DOHH2 (cell line): ENCODE measurements at regions not wholly inside any gene's neighbourhood (a gene's known extent, or its start where the extent isn't known, plus 50 kb on each side); places are given as distances from the start of the nearest gene placed in this dataset.

Experiments used
- H3F3A ChIP-seq: fragments of 200-600 bp; sonication (generic), shearing (Covaris generic); 2 replicates; pipeline ENCODE4 v1.6.0; 2016; ENCODE audit warnings: antibody characterized with exemption, mild to moderate bottlenecking; ENCODE audit not compliant: control insufficient read depth, insufficient read depth
- H3K27ac ChIP-seq: fragments of 200-600 bp; sonication (generic); 2 replicates; pipeline ENCODE4 v1.5.1; 2014; ENCODE audit warnings: low read depth, mild to moderate bottlenecking, low read length, moderate library complexity
- H3K27me3 ChIP-seq: fragments of 200-600 bp; sonication (generic); 2 replicates; pipeline ENCODE4 v1.6.1; 2014; ENCODE audit warnings: mild to moderate bottlenecking, low read length, mixed read lengths; ENCODE audit not compliant: control insufficient read depth
- H3K36me3 ChIP-seq: fragments of 200-600 bp; sonication (generic); 2 replicates; pipeline ENCODE4 v1.6.1; 2014; ENCODE audit warnings: mild to moderate bottlenecking, low read length, moderate library complexity, mixed read lengths; ENCODE audit not compliant: control insufficient read depth
- H3K4me1 ChIP-seq: fragments of 200-600 bp; sonication (generic); 2 replicates; pipeline ENCODE4 v1.6.1; 2014; ENCODE audit warnings: mild to moderate bottlenecking, low read length, mixed read lengths; ENCODE audit not compliant: control insufficient read depth
- H3K4me2 ChIP-seq: fragments of 200-600 bp; sonication (generic); 2 replicates; pipeline ENCODE4 v1.6.0; 2014; ENCODE audit warnings: mild to moderate bottlenecking, low read length, moderate library complexity
- H3K4me3 ChIP-seq: fragments of 200-600 bp; sonication (generic); 2 replicates; pipeline ENCODE4 v1.5.1; 2014; ENCODE audit warnings: mild to moderate bottlenecking, low read length, mixed read lengths
- H3K79me2 ChIP-seq: fragments of 200-600 bp; sonication (generic); 2 replicates; pipeline ENCODE4 v1.6.1; 2014; ENCODE audit warnings: mild to moderate bottlenecking, low read length, mixed read lengths; ENCODE audit not compliant: control insufficient read depth
- H3K9me2 ChIP-seq: fragments of 200-600 bp; sonication (generic); replicated peaks from 2 replicates; pipeline ENCODE4 v1.6.1; 2014; ENCODE audit warnings: mild to moderate bottlenecking, low read length, mixed read lengths; ENCODE audit not compliant: control insufficient read depth
- H3K9me3 ChIP-seq: fragments of 200-600 bp; sonication (generic); 2 replicates; pipeline ENCODE4 v1.6.1; 2014; ENCODE audit warnings: antibody characterized with exemption, low read length, mixed read lengths; ENCODE audit not compliant: control insufficient read depth, insufficient read depth
- H4K20me1 ChIP-seq: fragments of 200-600 bp; sonication (generic); 2 replicates; pipeline ENCODE4 v1.6.0; 2014; ENCODE audit warnings: low read depth, mild to moderate bottlenecking, antibody characterized with exemption, low read length, moderate library complexity; ENCODE audit not compliant: control insufficient read depth, insufficient read depth
- EZH2phosphoT487 ChIP-seq: fragments of 200-600 bp; sonication (generic); IDR thresholded peaks from 2 replicates; pipeline ENCODE4 v1.6.1; 2017; ENCODE audit warnings: borderline replicate concordance, mild to moderate bottlenecking, antibody characterized with exemption, low read length, moderate library complexity, mixed read lengths
- TF ChIP-seq, protein P1 (sequence below): fragments of 200-600 bp; sonication (generic); IDR thresholded peaks from one replicate; pipeline ENCODE4 v1.5.1; 2014; ENCODE audit warnings: antibody characterized with exemption, mild to moderate bottlenecking, low read depth, low read length; ENCODE audit not compliant: poor library complexity, severe bottlenecking

DNA sequence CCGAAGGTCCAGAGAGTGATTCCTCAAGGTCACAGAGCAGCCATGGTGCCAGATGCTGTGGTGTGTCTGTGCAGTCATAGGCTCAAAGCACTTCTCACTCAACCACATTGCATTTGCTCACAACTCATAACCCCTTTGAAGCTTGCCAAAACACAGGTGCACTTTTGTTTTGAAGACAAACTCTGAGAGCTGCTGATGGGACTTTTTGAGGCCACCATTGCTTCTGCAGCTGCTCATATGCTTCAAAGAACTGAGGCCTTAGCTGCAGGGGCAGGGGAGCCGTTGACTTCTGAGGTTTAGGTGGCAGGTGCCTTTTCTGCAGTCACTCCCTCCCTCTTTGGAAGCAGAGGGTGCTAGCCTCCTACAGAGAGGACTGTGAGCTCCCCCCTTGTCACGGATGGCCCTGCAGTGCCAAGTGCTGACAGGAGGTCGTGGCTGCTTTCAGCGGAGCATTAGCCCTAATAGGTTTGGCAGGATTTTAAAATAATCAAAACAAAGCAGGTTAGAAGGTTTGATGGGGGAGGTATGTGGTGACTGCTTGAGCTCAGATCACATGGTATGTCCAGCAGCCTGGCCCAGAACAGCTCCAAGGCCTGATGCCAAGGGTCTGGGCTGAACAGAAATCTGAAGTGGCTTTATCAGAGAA lies 232.1 kb downstream of the MAN2A1 start:
- TF ChIP-seq, protein P1, sequence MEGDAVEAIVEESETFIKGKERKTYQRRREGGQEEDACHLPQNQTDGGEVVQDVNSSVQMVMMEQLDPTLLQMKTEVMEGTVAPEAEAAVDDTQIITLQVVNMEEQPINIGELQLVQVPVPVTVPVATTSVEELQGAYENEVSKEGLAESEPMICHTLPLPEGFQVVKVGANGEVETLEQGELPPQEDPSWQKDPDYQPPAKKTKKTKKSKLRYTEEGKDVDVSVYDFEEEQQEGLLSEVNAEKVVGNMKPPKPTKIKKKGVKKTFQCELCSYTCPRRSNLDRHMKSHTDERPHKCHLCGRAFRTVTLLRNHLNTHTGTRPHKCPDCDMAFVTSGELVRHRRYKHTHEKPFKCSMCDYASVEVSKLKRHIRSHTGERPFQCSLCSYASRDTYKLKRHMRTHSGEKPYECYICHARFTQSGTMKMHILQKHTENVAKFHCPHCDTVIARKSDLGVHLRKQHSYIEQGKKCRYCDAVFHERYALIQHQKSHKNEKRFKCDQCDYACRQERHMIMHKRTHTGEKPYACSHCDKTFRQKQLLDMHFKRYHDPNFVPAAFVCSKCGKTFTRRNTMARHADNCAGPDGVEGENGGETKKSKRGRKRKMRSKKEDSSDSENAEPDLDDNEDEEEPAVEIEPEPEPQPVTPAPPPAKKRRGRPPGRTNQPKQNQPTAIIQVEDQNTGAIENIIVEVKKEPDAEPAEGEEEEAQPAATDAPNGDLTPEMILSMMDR, result no peak
- no peak for TF ChIP-seq EZH2phosphoT487
- H3K36me3 ChIP-seq, result no peaks in the 10 kb centered on the region
- H3K9me2 ChIP-seq, result no peaks in the 10 kb centered on the region
- H3K27ac ChIP-seq, result no peak overlapping the region
- no peak overlapping the region for H3K4me3 ChIP-seq
- H3K27me3 ChIP-seq, result no peaks in the 10 kb centered on the region
- H3F3A ChIP-seq, result no peaks in the 10 kb centered on the region
- H3K79me2 ChIP-seq, result no peaks in the 10 kb centered on the region
- no peaks in the 10 kb centered on the region for H3K9me3 ChIP-seq
- H4K20me1 ChIP-seq, result no peaks in the 10 kb centered on the region
- H3K4me1 ChIP-seq, result no peaks in the 10 kb centered on the region
- H3K4me2 ChIP-seq, result no peak overlapping the region

DNA sequence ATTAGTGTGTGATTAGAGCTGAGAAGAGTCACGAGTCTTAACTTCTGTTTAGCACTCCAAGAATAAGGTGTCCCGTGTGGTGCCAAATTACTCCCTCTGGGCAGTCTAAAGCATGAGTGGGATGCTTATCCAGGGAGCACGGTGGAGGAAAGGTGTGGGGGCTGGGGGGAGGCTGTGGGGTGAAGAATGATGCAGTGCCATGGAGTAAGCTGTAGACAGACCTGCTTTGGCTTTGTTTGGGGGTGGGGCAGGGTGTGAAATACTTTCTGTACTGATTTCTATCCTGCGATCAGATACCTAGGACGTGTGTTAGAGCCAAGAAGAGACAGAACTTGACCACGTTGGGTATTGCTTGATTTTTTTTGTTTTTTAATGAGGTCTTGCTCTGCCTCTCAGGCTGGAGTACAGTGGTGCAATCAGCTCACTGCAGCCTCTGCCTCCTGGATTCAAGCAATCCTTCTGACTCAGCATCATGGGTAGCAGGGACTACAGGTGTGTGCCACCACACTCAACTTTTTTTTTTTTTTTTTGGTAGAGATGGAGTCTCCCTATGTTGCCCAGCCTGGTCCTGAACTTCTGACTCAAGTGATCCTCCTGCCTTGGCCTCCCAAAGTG lies 232.8 kb downstream of the MAN2A1 start:
- TF ChIP-seq, protein P1, result no peak
- TF ChIP-seq EZH2phosphoT487, result no peak
- Histone ChIP-seq H4K20me1 (no peaks in the 10 kb centered on the region), H3K4me1 (no peaks in the 10 kb centered on the region), H3F3A (no peaks in the 10 kb centered on the region), H3K27me3 (no peaks in the 10 kb centered on the region), H3K27ac (no peak overlapping the region), H3K79me2 (no peaks in the 10 kb centered on the region), H3K9me2 (no peaks in the 10 kb centered on the region), H3K4me2 (no peak overlapping the region), H3K36me3 (no peaks in the 10 kb centered on the region), H3K4me3 (no peak overlapping the region), H3K9me3 (no peaks in the 10 kb centered on the region)

DNA sequence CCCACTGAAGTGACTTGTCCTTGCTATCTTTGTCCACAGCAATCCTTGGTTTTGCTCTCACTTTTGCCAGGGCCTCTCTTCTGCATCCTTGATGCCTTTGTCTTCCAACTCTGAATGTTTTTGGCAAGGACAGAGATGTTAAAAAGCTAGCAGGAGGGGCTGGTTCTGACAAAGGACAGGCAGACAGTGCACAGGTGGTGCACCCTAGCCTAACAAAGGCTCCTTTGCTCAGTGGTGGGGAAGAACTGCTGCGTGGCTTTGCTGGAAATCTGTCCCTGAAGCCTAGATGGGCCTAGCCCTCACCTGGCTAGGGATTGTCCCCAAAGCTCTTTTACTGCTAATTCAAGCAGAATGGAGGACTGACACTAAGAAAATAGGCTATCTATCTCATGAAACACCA lies 233.5 kb downstream of the MAN2A1 start:
- Histone ChIP-seq H3K9me3 (no peaks in the 10 kb centered on the region), H3F3A (no peaks in the 10 kb centered on the region), H3K36me3 (no peaks in the 10 kb centered on the region), H3K4me1 (no peaks in the 10 kb centered on the region), H3K27me3 (no peaks in the 10 kb centered on the region), H3K4me2 (no peak overlapping the region), H4K20me1 (no peaks in the 10 kb centered on the region), H3K9me2 (no peaks in the 10 kb centered on the region), H3K4me3 (no peak overlapping the region), H3K79me2 (no peaks in the 10 kb centered on the region), H3K27ac (no peak overlapping the region)
- TF ChIP-seq, protein P1, result no peak
- TF ChIP-seq EZH2phosphoT487, result no peak
